Prostate gland (tissue), 2 donors: ENCODE measurements at regions not wholly inside any gene's neighbourhood (a gene's known extent, or its start where the extent isn't known, plus 50 kb on each side); places are given as distances from the start of the nearest gene placed in this dataset.
"Not testable (repeated sequence)": the region's sequence is repeated elsewhere in the genome, so short reads cannot be mapped to it uniquely, and the experiment has no call there.

ENCODE experiments used
- DNase-seq: peaks from one replicate; pipeline ENCODE4 v3.0.0-alpha.2; 2019; ENCODE audit warnings: low spot score
- H3K27ac ChIP-seq, 2 donors: fragments of 200-600 bp; sonication (generic); 2 replicates each; pipeline ENCODE4 v1.5.1; 2017 to 2019
- H3K27me3 ChIP-seq: fragments of 200-600 bp; sonication (generic); replicated peaks from 2 replicates; pipeline ENCODE4 v1.5.1; 2019; ENCODE audit not compliant: insufficient read depth
- H3K36me3 ChIP-seq, 2 donors: fragments of 200-600 bp; sonication (generic); 1 replicate in 1 of 2; 2 replicates in 1 of 2; pipeline versions ENCODE4 v1.5.1 to v1.8.1; 2017 to 2019
- H3K4me1 ChIP-seq: fragments of 200-600 bp; sonication (generic); replicated peaks from 2 replicates; pipeline ENCODE4 v1.5.1; 2019
- H3K4me3 ChIP-seq, 2 donors: fragments of 200-600 bp; sonication (generic); 2 replicates each; pipeline ENCODE4 v1.5.1; 2017 to 2019
- H3K9me3 ChIP-seq: fragments of 200-600 bp; sonication (generic); 2 replicates; pipeline ENCODE4 v1.5.1; 2017
- POLR2A ChIP-seq: fragments of 450-650 bp; IDR thresholded peaks from one replicate; pipeline ENCODE4 v1.6.1; 2016; ENCODE audit warnings: antibody characterized with exemption, mild to moderate bottlenecking
- POLR2AphosphoS5 ChIP-seq: sonication (generic); formaldehyde crosslinking; IDR thresholded peaks from one replicate; pipeline ENCODE4 v1.6.1; 2017; ENCODE audit warnings: antibody characterized with exemption
- whole genome bisulfite sequencing: methylation state at CpG from one replicate; pipeline ENCODE4 v1.1.5; 2018; 5-methylcytosine and 5-hydroxymethylcytosine counted together
- intact Hi-C: fragments of 100-400 bp; cut with DNase I; formaldehyde crosslinking; loops from one replicate; pipeline ENCODE4 v1.14.2; 2022
- TF ChIP-seq, protein P1 (sequence below), 4 experiments: fragments of 200-600 bp in 2 of 4; fragments of 450-650 bp in 2 of 4; sonication (generic) in 2 of 4; IDR thresholded peaks; 1 replicate in 3 of 4; 2 replicates in 1 of 4; pipeline ENCODE4 v1.5.1; 2016 to 2019; ENCODE audit warnings: antibody characterized with exemption in 4 of 4, mild to moderate bottlenecking in 2 of 4, moderate library complexity in 2 of 4

DNA sequence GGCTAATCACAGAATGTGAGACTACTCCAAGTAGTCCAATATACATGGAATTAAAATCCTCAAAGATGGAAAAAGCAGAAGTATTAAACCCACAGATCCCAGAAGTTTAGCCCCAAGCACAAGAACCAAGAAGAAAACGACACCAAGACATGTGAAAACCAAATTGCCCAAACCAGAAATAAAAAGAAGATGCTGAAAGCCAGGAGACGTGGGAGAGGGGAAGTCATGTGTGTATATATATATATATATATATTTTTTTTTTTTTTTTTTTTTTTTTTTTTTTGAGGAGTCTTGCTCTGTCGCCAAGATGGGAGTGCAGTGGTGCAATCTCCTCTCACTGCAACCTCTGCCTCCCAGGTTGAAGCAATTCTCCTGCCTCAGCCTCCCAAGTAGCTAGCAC, 376.9 kb upstream of the FRG1 start:
- DNase-seq, H3K4me1 ChIP-seq, H3K36me3 ChIP-seq, H3K27ac ChIP-seq, intact Hi-C loops, H3K4me3 ChIP-seq, H3K9me3 ChIP-seq, H3K27me3 ChIP-seq: not testable (repeated sequence)
- WGBS: 53% methylated on average over 1 of the region's 3 CpGs

GRCh38 chr4:189566271-189566670, 374.4 kb upstream of the FRG1 start:
- H3K4me1 ChIP-seq, H3K9me3 ChIP-seq, H3K4me3 ChIP-seq, H3K27ac ChIP-seq, H3K27me3 ChIP-seq, H3K36me3 ChIP-seq, intact Hi-C loops, DNase-seq: not testable (repeated sequence)
- 93% methylated on average over 2 of the region's 2 CpGs for WGBS

GRCh38 chr4:189566900-189567299, 373.8 kb upstream of the FRG1 start:
- H3K27ac ChIP-seq, DNase-seq, H3K9me3 ChIP-seq, H3K4me3 ChIP-seq, H3K27me3 ChIP-seq, H3K36me3 ChIP-seq, H3K4me1 ChIP-seq, intact Hi-C loops: not testable (repeated sequence)
- 87% methylated on average over 3 of the region's 3 CpGs for WGBS

GRCh38 chr4:189579645-189580044, 361.0 kb upstream of the FRG1 start:
- DNase-seq, H3K9me3 ChIP-seq, H3K36me3 ChIP-seq, H3K27me3 ChIP-seq, H3K27ac ChIP-seq, intact Hi-C loops, H3K4me3 ChIP-seq, H3K4me1 ChIP-seq: not testable (repeated sequence)
- 82% methylated on average over 3 of the region's 3 CpGs for WGBS

GRCh38 chr4:189586908-189587632, 353.6 kb upstream of the FRG1 start:
- H3K9me3 ChIP-seq, H3K27ac ChIP-seq, DNase-seq, intact Hi-C loops, H3K36me3 ChIP-seq, H3K4me1 ChIP-seq, H3K4me3 ChIP-seq, H3K27me3 ChIP-seq: not testable (repeated sequence)
- WGBS: 85% methylated on average over 18 of the region's 18 CpGs

GRCh38 chr4:189589201-189589600, 351.5 kb upstream of the FRG1 start:
- H3K27ac ChIP-seq, H3K4me1 ChIP-seq, H3K4me3 ChIP-seq, DNase-seq, intact Hi-C loops, H3K36me3 ChIP-seq, H3K9me3 ChIP-seq, H3K27me3 ChIP-seq: not testable (repeated sequence)
- 91% methylated on average over 12 of the region's 12 CpGs for WGBS

DNA sequence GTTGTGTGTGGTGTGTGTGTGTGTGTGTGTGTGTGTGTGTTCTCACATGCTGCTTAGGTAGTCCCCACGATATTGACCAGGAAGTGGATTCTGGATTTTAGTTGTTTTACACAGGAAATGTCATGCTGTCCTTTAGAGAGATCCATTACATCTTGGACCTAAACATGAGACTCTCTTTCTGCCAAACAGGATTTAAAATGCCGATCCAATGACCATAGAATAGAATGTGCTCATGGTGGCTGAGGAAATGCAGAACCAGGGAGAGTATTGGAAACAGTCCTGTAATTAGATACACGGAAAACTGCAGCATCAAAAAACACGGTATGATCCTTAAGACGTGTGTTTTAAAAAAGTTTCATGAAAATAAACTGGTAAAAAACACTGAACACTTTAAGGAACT, 347.8 kb upstream of the FRG1 start:
- TF ChIP-seq POLR2A: no peak
- TF ChIP-seq POLR2AphosphoS5: no peak
- TF ChIP-seq, protein P1, sequence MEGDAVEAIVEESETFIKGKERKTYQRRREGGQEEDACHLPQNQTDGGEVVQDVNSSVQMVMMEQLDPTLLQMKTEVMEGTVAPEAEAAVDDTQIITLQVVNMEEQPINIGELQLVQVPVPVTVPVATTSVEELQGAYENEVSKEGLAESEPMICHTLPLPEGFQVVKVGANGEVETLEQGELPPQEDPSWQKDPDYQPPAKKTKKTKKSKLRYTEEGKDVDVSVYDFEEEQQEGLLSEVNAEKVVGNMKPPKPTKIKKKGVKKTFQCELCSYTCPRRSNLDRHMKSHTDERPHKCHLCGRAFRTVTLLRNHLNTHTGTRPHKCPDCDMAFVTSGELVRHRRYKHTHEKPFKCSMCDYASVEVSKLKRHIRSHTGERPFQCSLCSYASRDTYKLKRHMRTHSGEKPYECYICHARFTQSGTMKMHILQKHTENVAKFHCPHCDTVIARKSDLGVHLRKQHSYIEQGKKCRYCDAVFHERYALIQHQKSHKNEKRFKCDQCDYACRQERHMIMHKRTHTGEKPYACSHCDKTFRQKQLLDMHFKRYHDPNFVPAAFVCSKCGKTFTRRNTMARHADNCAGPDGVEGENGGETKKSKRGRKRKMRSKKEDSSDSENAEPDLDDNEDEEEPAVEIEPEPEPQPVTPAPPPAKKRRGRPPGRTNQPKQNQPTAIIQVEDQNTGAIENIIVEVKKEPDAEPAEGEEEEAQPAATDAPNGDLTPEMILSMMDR (IDR thresholded peaks at IDR 0.05): no peak
- WGBS: 40% methylated on average over 5 of the region's 5 CpGs
- intact Hi-C loops: no loop called here

DNA sequence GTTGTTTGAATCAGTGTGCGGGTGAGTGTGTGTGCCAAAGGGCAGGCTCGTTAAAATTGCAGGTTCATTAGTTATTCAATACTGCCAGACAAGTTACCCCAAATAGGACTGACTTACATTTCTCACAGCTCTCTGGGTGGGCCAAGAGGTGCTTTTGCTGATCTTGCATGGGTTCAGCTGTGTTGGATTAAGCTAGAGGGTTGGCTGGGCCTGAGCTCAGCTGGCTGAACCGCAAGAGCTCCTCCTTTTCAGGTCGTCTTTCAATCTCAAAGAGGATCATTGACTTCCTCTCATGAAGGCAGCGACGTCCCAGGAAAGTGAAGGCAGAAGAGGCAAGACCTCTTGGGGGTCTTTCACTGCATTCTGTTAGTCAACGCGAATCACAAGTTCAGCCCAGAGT, 343.3 kb upstream of the FRG1 start:
- WGBS: 76% methylated on average over 8 of the region's 8 CpGs
- intact Hi-C loops: no loop called here
- H3K27me3 ChIP-seq: no peaks in the 10 kb centered on the region

More for the DNA sequence above, 347.8 kb upstream of the FRG1 start:
- Histone ChIP-seq H3K9me3 (no peaks in the 10 kb centered on the region), H3K36me3 (no peaks in the 10 kb centered on the region), H3K4me3 (no peak overlapping the region), H3K27me3 (no peaks in the 10 kb centered on the region), H3K27ac (no peak overlapping the region), H3K4me1 (no peaks in the 10 kb centered on the region)
- DNase-seq: no peak

More for the DNA sequence above, 343.3 kb upstream of the FRG1 start:
- Histone ChIP-seq H3K4me3 (no peak overlapping the region), H3K9me3 (no peaks in the 10 kb centered on the region), H3K4me1 (no peaks in the 10 kb centered on the region), H3K36me3 (no peaks in the 10 kb centered on the region), H3K27ac (no peak overlapping the region)
- DNase-seq: no peak
- TF ChIP-seq, protein P1 (IDR thresholded peaks at IDR 0.05): no peak
- TF ChIP-seq POLR2A (no peak), POLR2AphosphoS5 (no peak)
